NCI-H524 treated with DMSO at 0.1 percent for 48 hours (cell line): ENCODE measurements at regions not wholly inside any gene's neighbourhood (a gene's known extent, or its start where the extent isn't known, plus 50 kb on each side); places are given as distances from the start of the nearest gene placed in this dataset.
"Not testable (repeated sequence)": the region's sequence is repeated elsewhere in the genome, so short reads cannot be mapped to it uniquely, and the experiment has no call there.

ENCODE experiments used
- DNase-seq: peaks from one replicate; lab custom pipeline; 2025; lab: John Stamatoyannopoulos, UW

GRCh38 chr4:102210806-102211205, 134.5 kb downstream of the SLC39A8 start:
- not testable (repeated sequence) for DNase-seq

- DNase-seq = not testable (repeated sequence)
Measured at GRCh38 chr4:102204634-102205033, 140.6 kb downstream of the SLC39A8 start.

GRCh38 chr4:102196221-102196620, 149.1 kb downstream of the SLC39A8 start:
- no peak for DNase-seq

- no peak for DNase-seq
Measured at GRCh38 chr4:102193145-102193544, 152.1 kb downstream of the SLC39A8 start.

- no peak for DNase-seq
Measured at GRCh38 chr4:102180046-102180445, 165.2 kb downstream of the SLC39A8 start.

GRCh38 chr4:102174719-102175189, 170.5 kb downstream of the SLC39A8 start:
- no peak for DNase-seq

GRCh38 chr4:102172341-102172740, 172.9 kb downstream of the SLC39A8 start:
- no peak for DNase-seq

GRCh38 chr4:102170910-102171309, 174.4 kb downstream of the SLC39A8 start:
- no peak for DNase-seq

- peak; percentile 84 for DNase-seq
Measured at GRCh38 chr4:102169345-102169744, 175.9 kb downstream of the SLC39A8 start.

GRCh38 chr4:102168580-102168979, 176.7 kb downstream of the SLC39A8 start:
- DNase-seq = no peak

GRCh38 chr4:102165584-102165983, 179.7 kb downstream of the SLC39A8 start:
- DNase-seq = no peak

- no peak for DNase-seq
Measured at GRCh38 chr4:102163404-102164140, 181.7 kb downstream of the SLC39A8 start.

- no peak for DNase-seq
Measured at GRCh38 chr4:102157984-102158383, 187.3 kb downstream of the SLC39A8 start.

GRCh38 chr4:102153391-102153790, 191.9 kb downstream of the SLC39A8 start:
- DNase-seq = no peak

- DNase-seq = no peak
Measured at GRCh38 chr4:102151696-102152095, 193.6 kb downstream of the SLC39A8 start.

- DNase-seq = no peak
Measured at GRCh38 chr4:102143433-102143832, 201.8 kb downstream of the SLC39A8 start.

GRCh38 chr4:102141842-102142241, 203.4 kb downstream of the SLC39A8 start:
- DNase-seq = no peak

GRCh38 chr4:102139932-102140331, 205.3 kb downstream of the SLC39A8 start:
- DNase-seq = no peak

- DNase-seq = no peak
Measured at GRCh38 chr4:102139132-102139573, 206.1 kb downstream of the SLC39A8 start.

GRCh38 chr4:102137217-102137616, 208.1 kb downstream of the SLC39A8 start:
- no peak for DNase-seq

- no peak for DNase-seq
Measured at GRCh38 chr4:102129810-102130209, 215.5 kb downstream of the SLC39A8 start.
